ENCODE measurements at regions not wholly inside any gene's neighbourhood (a gene's known extent, or its start where the extent isn't known, plus 50 kb on each side); places are given as distances from the start of the nearest gene placed in this dataset.

DNA sequence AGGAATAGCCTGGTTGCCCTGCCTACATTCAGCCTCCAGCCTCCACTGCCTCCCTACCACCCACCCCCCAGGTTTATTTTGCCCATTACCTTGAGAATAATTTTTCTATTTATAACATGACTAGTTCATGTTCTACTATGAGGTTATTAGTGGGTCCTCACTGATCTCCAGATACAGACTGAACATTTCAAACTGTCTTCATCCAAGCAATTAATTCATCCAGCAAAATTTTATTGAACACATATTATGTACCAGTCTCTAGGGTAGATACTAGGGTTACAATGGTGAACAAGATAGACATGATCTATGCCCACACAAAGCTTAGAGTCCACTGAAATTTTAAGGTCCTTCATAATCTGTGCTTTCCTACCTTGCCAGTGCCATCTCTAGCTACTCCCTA lies 51.6 kb upstream of the FHIP2A start:
- no peak for DNase-seq (ENCODE audit: low read depth, low spot score)

GRCh38 chr10:114771157-114771556 lies 50.4 kb upstream of the FHIP2A start:
- no peak for DNase-seq (ENCODE audit: low read depth, low spot score)

GRCh38 chr10:114771749-114772148 lies 49.8 kb upstream of the FHIP2A start:
- DNase-seq (ENCODE audit: low read depth, low spot score): no peak
